Activated CD4-positive, CD25-positive, alpha-beta regulatory T cell treated with anti-CD3 and anti-CD28 coated beads, Interleukin-2, amount 50 U/mL, for 24 hours (primary cell): ENCODE measurements at regions not wholly inside any gene's neighbourhood (a gene's known extent, or its start where the extent isn't known, plus 50 kb on each side); places are given as distances from the start of the nearest gene placed in this dataset.
"Not testable (repeated sequence)": the region's sequence is repeated elsewhere in the genome, so short reads cannot be mapped to it uniquely, and the experiment has no call there.

ENCODE experiments used
- ATAC-seq, 2 donors: fragments of 150-1000 bp; cut with Tn5 transposase; one replicate each; pipeline ENCODE4 v1.10.0; 2021; ENCODE audit warnings: mild to moderate bottlenecking in 1 of 2, moderate library complexity in 1 of 2

DNA sequence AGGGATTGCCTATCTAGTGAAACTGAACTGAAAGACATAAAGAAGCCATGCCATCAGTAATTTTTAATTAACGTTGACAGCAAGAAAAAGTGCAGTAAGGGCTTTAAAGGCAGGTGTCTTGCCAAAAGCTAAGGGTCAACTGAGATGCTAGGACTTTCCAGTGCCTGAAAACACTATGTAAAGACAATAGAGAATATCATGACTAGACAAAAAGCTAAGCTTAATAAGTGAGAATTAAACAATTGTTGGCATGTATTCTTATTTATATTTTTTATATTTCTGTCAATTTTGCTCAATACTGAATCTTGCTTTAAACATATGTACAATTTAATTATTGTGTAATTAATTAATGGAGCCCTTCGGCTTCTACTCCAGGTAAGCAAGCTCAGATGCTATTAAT is 803.1 kb downstream of the IGSF11 start:
- ATAC-seq: no peak

GRCh38 chr3:118239253-118239652 is 795.4 kb downstream of the IGSF11 start:
- ATAC-seq: no peak

GRCh38 chr3:118244761-118245160 is 789.9 kb downstream of the IGSF11 start:
- no peak for ATAC-seq

DNA sequence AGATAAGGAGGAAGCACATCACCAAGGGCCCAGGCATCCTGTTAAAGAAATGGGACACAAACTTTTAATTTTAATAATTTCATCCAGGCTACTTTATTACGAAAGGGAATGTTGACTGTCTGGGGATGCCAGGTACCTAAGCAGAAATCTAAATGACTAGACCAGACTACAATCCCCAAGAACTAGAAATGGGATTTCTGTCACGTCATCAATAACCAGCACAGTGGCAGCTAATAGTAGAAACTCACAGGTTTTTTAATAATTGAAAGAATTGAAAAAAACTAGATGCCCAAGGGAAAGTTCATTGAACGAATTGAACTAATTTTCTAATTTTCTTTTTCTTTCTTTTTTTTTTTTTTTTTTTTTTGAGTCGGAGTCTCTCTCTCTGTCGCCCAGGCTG is 789.3 kb downstream of the IGSF11 start:
- no peak for ATAC-seq

- ATAC-seq: not testable (repeated sequence)
Measured at GRCh38 chr3:118258850-118259249, 775.8 kb downstream of the IGSF11 start.

- no peak for ATAC-seq
Measured at GRCh38 chr3:118262800-118263402, 771.7 kb downstream of the IGSF11 start.

DNA sequence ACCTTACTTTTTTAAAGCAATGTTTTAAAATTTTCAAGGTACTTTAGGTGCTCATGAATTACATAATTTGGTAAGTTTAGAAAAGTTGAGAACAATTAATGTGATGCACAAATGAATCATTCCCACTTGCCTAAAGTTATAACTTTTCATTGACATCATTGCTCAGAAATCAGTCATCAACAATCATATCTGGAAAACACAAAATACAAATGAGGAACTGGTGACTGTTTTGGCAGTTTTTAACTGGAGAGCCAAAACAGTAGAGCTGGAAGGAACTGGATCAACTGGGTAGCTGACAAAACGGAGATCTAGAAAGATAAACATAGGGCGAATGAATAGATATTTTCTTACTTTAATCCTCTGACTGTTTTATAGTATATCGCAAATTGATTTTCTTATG is 767.1 kb downstream of the IGSF11 start:
- ATAC-seq: no peak

DNA sequence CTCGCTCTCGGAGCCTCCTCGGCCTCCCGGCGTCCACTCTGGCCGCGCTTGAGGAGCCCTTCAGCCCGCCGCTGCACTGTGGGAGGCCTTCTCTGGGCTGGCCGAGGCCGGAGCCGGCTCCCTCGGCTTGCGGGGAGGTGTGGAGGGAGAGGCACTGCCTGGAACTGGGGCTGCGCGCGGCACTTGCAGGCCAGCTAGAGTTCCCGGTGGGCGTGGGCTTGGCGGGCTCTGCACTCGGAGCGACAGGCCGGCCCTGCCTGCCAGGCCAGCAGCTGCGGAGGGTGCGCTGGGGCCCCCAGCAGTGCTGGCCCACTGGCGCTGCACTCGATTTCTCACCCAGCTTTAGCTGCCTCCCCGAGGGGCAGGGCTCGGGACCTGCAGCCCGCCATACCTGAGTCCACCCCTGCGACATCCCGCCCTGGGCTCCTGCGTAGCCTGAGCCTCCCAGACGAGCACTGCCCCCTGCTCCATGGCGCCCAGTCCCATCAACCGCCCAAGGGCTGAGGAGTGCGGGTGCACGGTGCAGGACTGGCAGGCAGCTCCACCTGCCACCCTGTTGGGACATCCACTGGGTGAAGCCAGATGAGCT is 765.0 kb downstream of the IGSF11 start:
- no peak for ATAC-seq

DNA sequence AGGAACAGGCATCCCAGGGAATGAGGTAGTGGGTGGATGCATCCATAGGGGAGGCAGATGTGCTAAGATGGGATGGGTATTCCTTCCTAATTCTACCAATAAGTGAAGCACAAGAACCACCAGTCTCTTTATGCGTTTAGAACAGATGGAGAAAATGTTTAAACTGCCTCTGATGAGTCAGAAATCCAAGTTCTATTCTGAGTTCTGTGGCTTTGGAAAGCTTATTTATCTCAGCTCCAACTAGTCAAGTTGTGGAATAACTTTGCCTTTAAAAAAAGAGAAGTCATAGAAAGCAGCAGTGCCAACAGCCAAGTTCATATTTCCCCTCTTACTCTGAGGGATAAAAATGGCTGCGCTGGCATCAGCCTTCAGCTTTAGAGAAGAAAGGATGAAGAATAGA is 761.7 kb downstream of the IGSF11 start:
- no peak for ATAC-seq

- no peak for ATAC-seq
Measured at GRCh38 chr3:118277814-118278213, 756.8 kb downstream of the IGSF11 start.

DNA sequence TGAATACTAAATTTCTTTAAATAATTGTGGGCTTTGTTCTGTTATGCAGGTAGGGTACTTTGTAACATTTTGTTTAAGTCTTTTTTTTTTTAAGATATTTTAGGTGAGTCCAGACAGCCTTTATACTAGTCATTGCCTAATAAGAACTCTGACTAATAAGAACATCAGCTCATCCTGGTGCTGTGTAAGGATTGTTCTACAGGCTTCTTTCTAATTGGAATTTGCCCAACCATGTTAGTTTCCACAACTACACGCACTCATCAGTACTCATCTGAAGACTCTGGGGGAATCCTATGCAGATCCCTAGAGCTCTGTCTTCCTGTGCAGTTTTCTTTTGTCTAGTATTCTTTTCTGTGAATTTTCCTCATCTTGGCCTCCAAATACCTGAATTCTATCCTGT is 741.8 kb downstream of the IGSF11 start:
- ATAC-seq: no peak

GRCh38 chr3:118298133-118298532 is 736.5 kb downstream of the IGSF11 start:
- ATAC-seq: no peak

DNA sequence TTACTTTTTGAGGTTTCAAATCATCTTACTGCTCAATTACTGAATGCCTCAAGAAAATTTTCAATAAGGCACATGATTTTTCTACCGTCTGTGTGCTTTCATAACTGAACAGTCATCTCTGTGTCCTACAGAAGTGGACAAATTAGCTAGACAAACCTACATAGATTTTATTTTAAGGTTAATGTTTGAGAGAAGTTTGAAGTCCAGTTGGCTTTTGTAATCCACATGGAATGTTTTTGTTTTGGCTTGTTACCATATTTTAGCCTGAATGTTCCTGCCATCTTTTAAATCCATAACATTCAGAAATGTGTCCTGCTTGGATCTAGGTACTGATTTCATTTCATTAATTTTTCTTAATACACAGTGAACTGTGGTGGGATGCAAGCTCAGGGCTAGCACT is 730.1 kb downstream of the IGSF11 start:
- ATAC-seq: no peak

DNA sequence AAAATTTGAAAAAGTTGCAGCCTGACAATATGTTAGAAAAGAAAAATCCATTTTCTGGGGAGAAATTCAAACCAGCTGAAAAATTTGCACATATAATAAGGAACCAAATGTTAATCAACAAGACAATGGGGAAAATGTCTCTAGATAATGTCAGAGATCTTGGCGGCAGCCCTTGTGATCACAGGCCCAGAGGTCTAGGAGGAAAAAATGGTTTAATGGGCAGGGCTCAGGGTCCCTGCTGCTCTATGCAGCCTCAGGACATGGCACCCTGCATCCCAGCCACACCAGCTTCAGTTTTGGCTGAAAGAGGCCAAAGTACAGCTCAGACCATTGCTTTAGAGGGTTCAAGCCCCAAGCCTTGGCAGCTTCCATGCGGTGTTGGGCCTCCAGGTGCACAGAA is 701.9 kb downstream of the IGSF11 start:
- no peak for ATAC-seq

- ATAC-seq: no peak
Measured at GRCh38 chr3:118337649-118338048, 697.0 kb downstream of the IGSF11 start.

DNA sequence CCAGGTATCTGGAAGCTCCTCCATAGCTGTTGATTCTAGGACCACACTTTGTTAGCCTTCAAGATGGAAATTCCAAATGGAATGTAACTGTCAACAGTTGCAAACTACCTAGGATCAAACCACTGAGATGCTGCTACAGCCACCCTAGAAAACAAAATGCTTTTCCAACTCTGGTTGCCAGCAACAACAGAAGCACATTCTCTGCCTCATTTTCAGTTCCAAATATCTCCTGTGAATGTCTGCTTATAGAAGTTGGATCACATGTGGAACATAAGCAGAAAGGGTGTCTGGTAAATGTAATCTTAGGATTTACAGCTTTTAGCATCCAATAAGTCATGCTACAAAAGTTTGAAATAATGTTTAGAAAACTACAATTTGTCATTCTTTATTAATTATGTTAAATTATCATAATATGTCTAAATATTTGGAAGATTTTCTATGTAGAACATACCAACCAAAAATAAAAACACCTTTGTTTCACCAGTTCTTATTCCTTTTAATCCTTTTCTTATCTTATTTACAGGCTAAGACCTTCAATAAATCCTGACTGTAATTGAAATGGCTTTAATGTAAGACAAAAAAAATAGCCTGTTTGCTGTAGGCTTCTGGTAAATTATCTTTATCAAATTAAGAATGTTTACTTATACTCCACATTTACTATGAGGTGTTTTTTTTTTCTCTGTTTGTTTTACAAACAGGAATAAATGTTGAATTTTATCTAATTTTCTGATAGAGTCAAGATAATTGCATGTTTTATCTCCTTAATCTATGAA is 687.1 kb downstream of the IGSF11 start:
- ATAC-seq: no peak

DNA sequence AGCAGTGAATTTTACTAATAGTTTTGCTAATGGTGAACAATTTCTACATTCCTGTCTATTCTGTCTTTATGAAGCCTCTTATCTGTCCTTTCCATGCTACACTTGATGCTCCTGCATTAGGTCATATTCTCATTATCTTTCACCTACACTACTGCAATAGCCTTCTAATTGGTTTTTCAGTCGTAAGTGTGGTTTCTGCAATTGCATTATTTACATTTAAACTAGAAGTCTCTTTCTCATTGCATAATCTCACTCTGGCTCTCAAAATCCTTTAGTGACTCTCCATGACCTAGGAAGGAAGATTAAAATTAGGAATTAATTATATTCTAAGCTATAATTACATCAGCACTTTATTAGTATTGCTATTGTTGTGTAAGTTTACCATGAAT is 686.5 kb downstream of the IGSF11 start:
- no peak for ATAC-seq

- ATAC-seq: no peak
Measured at GRCh38 chr3:118354556-118354955, 680.1 kb downstream of the IGSF11 start.

GRCh38 chr3:118369892-118370491 is 664.7 kb downstream of the IGSF11 start:
- ATAC-seq: no peak

DNA sequence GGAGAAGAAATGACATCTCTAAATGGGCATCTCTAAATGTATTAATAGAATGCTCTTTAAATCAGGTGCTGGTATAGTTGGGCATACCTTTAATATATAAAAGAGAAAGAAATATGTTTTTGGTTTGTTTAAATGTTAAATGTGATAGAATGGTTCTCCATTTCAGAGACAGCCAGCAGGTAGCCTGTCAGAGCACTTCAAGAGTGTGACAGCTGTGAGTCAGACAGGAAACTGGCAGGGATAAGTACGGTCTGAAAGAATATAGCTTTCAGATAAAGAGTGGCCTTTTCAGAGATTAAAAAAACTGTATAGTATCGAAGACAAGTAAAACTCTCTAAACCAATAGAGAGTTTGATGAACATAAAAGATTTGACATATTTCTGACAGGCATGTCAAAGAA is 654.1 kb downstream of the IGSF11 start:
- no peak for ATAC-seq

DNA sequence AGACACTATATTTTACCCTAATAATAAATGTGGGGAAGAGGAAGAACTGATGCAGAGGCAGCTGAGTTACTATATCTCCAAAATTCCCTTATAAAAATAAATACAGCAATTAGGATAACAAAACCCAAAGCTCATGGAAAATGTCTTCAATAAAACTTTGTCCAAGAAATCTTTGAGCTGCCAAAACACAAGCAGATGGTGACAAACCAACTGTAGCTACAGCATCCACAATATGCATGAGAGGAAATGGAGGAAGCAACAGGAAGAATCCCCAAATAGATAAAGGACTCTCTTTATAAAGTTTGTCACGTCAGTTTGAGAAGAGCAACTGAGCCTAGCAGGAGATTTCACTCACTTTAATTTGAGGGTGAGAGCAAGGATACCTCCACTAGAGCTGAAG is 638.2 kb downstream of the IGSF11 start:
- ATAC-seq: no peak

DNA sequence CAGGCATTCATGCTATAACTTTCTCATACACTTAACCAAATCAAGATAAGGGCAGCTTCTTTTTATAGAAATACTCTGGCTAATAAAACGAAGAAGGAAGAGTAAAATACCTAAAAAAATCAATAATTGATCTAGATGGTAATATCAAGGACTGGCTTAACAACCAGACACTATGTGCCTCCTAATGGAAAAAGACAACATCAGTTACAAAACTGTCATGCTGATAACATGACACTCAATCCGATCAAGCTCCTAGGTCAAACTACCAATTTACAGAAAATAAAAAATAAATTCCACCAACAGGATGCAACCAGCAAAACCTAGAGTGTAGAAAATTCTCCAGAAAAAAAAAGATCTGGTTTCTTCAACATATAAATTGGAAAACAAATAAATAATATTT is 634.6 kb downstream of the IGSF11 start:
- no peak for ATAC-seq

- ATAC-seq: no peak
Measured at GRCh38 chr3:118400886-118401285, 633.8 kb downstream of the IGSF11 start.

DNA sequence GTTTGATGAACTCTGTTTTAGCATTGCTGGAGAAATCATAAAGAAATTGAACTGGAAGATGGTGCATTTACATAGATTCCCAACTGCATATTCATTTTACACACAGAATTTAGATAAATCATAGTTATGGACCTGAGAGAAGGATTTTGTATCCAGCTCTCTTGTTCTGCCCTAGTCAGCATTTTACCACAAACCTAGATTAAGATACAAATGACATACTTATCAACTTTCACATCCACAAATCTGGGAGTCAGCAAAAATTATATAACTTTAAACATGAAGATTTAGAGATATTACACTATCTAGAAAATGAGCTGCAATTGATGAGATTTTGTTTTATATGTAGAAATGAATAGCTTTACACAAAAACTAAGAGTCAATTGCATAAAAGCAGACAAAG is 632.8 kb downstream of the IGSF11 start:
- ATAC-seq: no peak
